Testis (tissue), 2 donors: ENCODE measurements at regions not wholly inside any gene's neighbourhood (a gene's known extent, or its start where the extent isn't known, plus 50 kb on each side); places are given as distances from the start of the nearest gene placed in this dataset.

Experiments
- CTCF ChIP-seq, 3 experiments: fragments of 450-650 bp in 2 of 3; fragments of 200-600 bp in 1 of 3; sonication (generic) in 1 of 3; IDR thresholded peaks; one replicate each; pipeline ENCODE4 v1.5.1; 2016 to 2019; ENCODE audit warnings: antibody characterized with exemption in 3 of 3, mild to moderate bottlenecking in 2 of 3, moderate library complexity in 1 of 3
- POLR2A ChIP-seq: fragments of 450-650 bp; IDR thresholded peaks from one replicate; pipeline ENCODE4 v1.6.1; 2017; ENCODE audit warnings: antibody characterized with exemption, mild to moderate bottlenecking, moderate library complexity

- TF ChIP-seq CTCF (IDR thresholded peaks at IDR 0.05) (no peak), POLR2A (no peak)
Measured at GRCh38 chr17:68097161-68097805, 61.7 kb downstream of the KPNA2 start.
